ENCODE measurements at regions not wholly inside any gene's neighbourhood (a gene's known extent, or its start where the extent isn't known, plus 50 kb on each side); places are given as distances from the start of the nearest gene placed in this dataset.

- DNase-seq = no peak
Measured at GRCh38 chr2:173829727-173830126, 135.4 kb downstream of the SP3 start.

GRCh38 chr2:173830170-173830569 is 135.0 kb downstream of the SP3 start:
- DNase-seq = no peak

- peak in 3 of 4 experiments; percentile 6 to 10 (median 10) for DNase-seq
Measured at GRCh38 chr2:173831312-173832229, 133.6 kb downstream of the SP3 start.

- no peak for DNase-seq
Measured at GRCh38 chr2:173834141-173834540, 131.0 kb downstream of the SP3 start.

GRCh38 chr2:173835726-173836125 is 129.4 kb downstream of the SP3 start:
- DNase-seq = no peak

GRCh38 chr2:173841110-173841509 is 124.1 kb downstream of the SP3 start:
- DNase-seq = no peak

- no peak for DNase-seq
Measured at GRCh38 chr2:173843526-173843925, 121.6 kb downstream of the SP3 start.

GRCh38 chr2:173851141-173851641 is 114.0 kb downstream of the SP3 start:
- no peak for DNase-seq

- no peak for DNase-seq
Measured at GRCh38 chr2:173854141-173854540, 111.0 kb downstream of the SP3 start.

GRCh38 chr2:173854840-173855239 is 110.3 kb downstream of the SP3 start:
- peak in 2 of 4 experiments; percentile 9 to 20 for DNase-seq

- no peak for DNase-seq
Measured at GRCh38 chr2:173855661-173856060, 109.5 kb downstream of the SP3 start.
